Activated CD4-positive, alpha-beta T cell treated with anti-CD3 and anti-CD28 coated beads, Interleukin-2, Interleukin-6, amounts not matched to agents 100 ng/mL and 50 ng/mL, durations not matched to agents 16 hours and 8 hours (primary cell): ENCODE measurements at regions not wholly inside any gene's neighbourhood (a gene's known extent, or its start where the extent isn't known, plus 50 kb on each side); places are given as distances from the start of the nearest gene placed in this dataset.

Experiments used
- DNase-seq: peaks from one replicate; pipeline ENCODE4 v3.0.0-alpha.2; 2020

DNA sequence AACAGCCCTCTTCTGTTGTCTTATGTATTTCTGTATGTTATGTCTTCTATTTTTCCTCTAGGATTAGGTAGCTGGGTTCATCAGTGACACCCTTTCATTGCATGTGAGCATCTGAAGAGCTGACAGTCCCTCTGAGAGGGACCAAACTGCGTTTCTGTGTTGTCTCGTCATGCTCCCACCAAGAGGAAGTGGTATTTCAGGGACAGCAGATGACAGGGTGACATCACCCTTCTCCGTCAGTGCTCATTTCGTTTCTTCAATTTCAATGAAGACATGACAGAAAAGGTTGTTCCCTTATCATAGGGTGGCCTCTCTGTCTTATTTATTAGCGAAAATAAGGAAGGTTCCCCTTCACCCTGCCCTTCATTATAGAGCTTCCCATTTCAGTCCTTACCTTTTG lies 225.9 kb upstream of the NR4A3 start:
- DNase-seq, result peak; percentile 12

GRCh38 chr9:99601571-99602111 lies 220.0 kb upstream of the NR4A3 start:
- no peak for DNase-seq

DNA sequence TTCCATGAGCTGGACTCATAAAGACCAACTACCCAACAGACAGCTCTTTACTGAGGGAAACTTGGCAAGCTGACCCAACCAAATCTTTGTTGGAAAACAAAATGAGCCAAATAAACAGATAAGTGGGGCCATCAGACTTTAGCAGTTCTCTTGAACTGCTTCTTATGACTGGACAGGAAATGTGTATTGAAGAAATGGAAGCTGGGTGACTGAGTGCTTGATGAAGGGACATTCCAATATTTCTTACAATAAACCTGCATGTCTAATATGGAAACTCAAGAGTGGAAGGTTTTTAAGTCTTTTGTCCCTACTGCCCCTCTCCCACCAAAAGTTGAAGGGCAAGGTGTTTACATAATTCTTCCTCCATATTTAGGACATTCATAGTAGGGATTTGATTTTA lies 218.8 kb upstream of the NR4A3 start:
- no peak for DNase-seq

DNA sequence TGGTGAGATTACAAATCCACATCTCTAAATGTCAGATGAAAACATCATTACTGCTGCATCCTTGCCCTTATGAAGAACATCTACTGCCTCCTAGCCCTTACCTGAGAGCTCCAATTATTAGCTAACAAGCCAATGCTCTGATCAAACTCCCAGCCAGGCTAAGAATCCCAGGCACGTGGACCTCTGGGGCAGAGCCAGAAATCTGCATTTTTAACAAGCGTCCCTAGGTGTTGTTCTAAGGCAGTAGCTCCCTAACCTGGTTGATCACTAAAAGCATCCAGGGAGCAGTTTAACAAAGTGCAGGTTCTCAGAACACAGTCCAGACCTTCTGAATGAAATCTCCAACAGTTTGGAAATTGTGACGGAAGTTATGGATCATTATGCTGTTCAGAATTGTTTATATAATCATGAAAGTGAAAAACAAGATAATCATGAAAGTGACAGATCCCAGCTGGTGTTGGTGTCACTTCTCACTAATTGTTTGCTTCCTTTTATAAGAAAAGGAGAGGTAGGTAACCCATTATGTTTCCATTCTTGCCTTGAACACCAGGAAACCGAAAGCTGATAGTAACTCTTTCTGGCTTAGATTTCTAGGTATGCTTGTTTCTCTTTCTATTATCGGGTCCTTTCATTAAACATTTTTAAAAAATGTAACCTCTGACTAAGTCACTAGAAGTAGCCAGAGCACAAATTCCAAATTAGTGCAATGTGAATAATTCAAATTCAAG lies 216.5 kb upstream of the NR4A3 start:
- DNase-seq, result no peak

GRCh38 chr9:99606296-99606695 lies 215.4 kb upstream of the NR4A3 start:
- no peak for DNase-seq

- DNase-seq, result no peak
Measured at GRCh38 chr9:99606957-99607356, 214.7 kb upstream of the NR4A3 start.

- no peak for DNase-seq
Measured at GRCh38 chr9:99607842-99608448, 213.7 kb upstream of the NR4A3 start.

GRCh38 chr9:99614341-99614740 lies 207.3 kb upstream of the NR4A3 start:
- DNase-seq, result no peak

- DNase-seq, result no peak
Measured at GRCh38 chr9:99621040-99621439, 200.6 kb upstream of the NR4A3 start.

DNA sequence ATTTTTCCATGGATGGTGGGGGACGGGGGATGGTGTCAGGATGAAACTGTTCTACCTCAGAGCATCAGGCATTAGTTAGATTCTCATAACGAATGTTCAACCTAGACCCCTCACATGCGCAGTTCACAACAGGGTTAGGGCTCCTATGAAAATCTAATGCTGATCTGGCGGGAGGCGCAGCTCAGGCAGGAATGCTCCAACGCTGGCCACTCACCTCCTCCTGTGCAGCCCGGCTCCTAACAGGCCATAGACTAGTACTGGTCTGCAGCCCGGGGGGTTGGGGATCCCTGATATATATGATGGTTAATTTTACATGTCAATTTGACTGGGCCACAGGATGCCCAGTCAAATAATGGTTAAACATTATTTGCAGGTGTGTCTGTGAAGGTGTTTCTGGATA lies 199.0 kb upstream of the NR4A3 start:
- no peak for DNase-seq

GRCh38 chr9:99623780-99624364 lies 197.8 kb upstream of the NR4A3 start:
- no peak for DNase-seq

GRCh38 chr9:99624499-99625233 lies 197.0 kb upstream of the NR4A3 start:
- DNase-seq, result no peak

- DNase-seq, result no peak
Measured at GRCh38 chr9:99626426-99626825, 195.3 kb upstream of the NR4A3 start.

- no peak for DNase-seq
Measured at GRCh38 chr9:99628285-99628684, 193.4 kb upstream of the NR4A3 start.

- DNase-seq, result no peak
Measured at GRCh38 chr9:99628849-99629620, 192.7 kb upstream of the NR4A3 start.

- no peak for DNase-seq
Measured at GRCh38 chr9:99632349-99633038, 189.2 kb upstream of the NR4A3 start.

DNA sequence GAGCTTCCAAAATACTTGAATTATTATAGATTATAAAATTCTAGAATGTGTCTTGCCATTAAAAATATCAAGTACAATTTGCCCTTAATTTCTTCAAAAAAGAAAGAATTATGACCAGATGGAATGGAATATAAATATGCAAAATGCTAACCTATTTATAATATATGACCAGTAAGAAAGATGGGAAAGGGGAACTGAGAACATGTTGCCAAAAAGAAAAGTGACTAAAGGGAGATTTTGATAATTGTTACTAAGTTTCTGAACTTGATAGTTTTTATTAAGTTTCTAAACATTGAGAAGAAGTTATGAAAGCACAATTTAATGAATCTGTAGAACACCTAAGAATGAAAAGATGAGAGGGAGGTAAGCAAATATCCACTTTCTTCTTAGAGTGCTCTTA lies 188.4 kb upstream of the NR4A3 start:
- no peak for DNase-seq

GRCh38 chr9:99634186-99634585 lies 187.5 kb upstream of the NR4A3 start:
- DNase-seq, result no peak

DNA sequence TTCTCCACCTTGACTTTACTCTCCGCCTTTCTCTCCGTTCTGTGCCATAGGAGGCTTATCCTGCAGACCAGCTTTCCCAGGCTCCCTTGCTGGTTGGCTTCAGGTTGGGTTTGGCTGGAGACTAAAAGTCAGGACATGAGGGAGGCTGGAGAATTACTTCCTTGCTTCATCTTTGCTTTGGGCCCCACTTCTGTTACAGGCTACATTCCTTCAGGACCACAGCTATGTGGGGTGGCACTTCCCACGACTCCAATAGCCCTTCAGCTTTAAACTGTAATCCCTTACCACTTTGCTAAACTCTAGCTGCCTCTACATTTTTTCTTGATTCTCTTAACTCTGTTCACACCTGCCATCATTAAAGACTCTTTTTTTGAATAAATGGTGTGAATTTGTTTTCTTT lies 186.7 kb upstream of the NR4A3 start:
- DNase-seq, result no peak

GRCh38 chr9:99637641-99638040 lies 184.0 kb upstream of the NR4A3 start:
- no peak for DNase-seq

- DNase-seq, result no peak
Measured at GRCh38 chr9:99638971-99639370, 182.7 kb upstream of the NR4A3 start.

- DNase-seq, result no peak
Measured at GRCh38 chr9:99647604-99648003, 174.1 kb upstream of the NR4A3 start.
